HL-60 (cell line): ENCODE measurements at regions not wholly inside any gene's neighbourhood (a gene's known extent, or its start where the extent isn't known, plus 50 kb on each side); places are given as distances from the start of the nearest gene placed in this dataset.

Source experiments
- DNase-seq, 2 experiments: peaks; one replicate each; pipeline ENCODE4 v3.0.0-alpha.2; 2010 to 2020; ENCODE audit warnings: low read depth in 1 of 2, low spot score in 1 of 2
- H3K27ac ChIP-seq: fragments of 250-450 bp; sonication (Bioruptor Pico); replicated peaks from 2 replicates; pipeline ENCODE4 v1.5.1; 2020; ENCODE audit warnings: mild to moderate bottlenecking, moderate library complexity
- H3K27me3 ChIP-seq: fragments of 250-450 bp; sonication (Bioruptor Pico); 2 replicates; pipeline ENCODE4 v1.5.1; 2021; ENCODE audit warnings: mild to moderate bottlenecking, moderate library complexity; ENCODE audit not compliant: insufficient read depth, poor library complexity, severe bottlenecking
- H3K4me3 ChIP-seq: replicated peaks from 2 replicates; pipeline ENCODE4 v1.5.1; 2011; ENCODE audit warnings: mild to moderate bottlenecking, control low read depth, low read length; ENCODE audit not compliant: insufficient read depth
- GABPA ChIP-seq: IDR thresholded peaks from 2 replicates; pipeline ENCODE4 v1.6.1; 2012; ENCODE audit warnings: low read depth
- POLR2AphosphoS5 ChIP-seq: IDR thresholded peaks from 2 replicates; pipeline ENCODE4 v1.6.1; 2012; ENCODE audit warnings: low read depth
- REST ChIP-seq: IDR thresholded peaks from 2 replicates; pipeline ENCODE4 v1.6.1; 2012; ENCODE audit warnings: low read depth; ENCODE audit not compliant: insufficient replicate concordance
- SPI1 ChIP-seq: IDR thresholded peaks from 2 replicates; pipeline ENCODE4 v1.6.1; 2012; ENCODE audit warnings: low read depth, mild to moderate bottlenecking, borderline replicate concordance
- TF ChIP-seq, protein P1 (sequence below): IDR thresholded peaks from one replicate; pipeline ENCODE4 v1.5.1; 2011; ENCODE audit warnings: low read length, control low read depth, inconsistent platforms; ENCODE audit not compliant: insufficient read depth

DNA sequence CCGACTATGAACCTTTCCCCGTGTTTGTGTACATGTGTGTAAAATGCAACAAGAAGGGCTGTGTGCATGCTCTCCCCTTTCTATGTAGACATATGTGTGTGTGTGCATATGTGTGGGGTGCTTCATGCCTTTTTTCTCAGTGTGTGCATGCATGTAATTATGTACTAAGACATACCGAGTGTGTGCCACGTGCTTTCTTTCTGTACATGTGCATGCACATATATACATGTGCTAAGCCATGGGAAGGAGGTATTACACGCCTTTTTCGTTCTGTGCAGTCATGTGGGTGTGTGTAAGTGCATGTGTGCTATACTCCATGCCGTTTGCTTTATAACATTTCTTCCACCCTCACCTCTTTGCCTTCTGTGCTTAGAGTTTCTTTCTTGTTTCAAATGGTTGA lies 544.3 kb downstream of the TNS3 start:
- no peak for DNase-seq
- H3K4me3 ChIP-seq: no peak overlapping the region
- no peaks in the 10 kb centered on the region for H3K27me3 ChIP-seq
- no peak overlapping the region for H3K27ac ChIP-seq
- TF ChIP-seq GABPA: no peak
- TF ChIP-seq POLR2AphosphoS5: no peak
- TF ChIP-seq, protein P1, sequence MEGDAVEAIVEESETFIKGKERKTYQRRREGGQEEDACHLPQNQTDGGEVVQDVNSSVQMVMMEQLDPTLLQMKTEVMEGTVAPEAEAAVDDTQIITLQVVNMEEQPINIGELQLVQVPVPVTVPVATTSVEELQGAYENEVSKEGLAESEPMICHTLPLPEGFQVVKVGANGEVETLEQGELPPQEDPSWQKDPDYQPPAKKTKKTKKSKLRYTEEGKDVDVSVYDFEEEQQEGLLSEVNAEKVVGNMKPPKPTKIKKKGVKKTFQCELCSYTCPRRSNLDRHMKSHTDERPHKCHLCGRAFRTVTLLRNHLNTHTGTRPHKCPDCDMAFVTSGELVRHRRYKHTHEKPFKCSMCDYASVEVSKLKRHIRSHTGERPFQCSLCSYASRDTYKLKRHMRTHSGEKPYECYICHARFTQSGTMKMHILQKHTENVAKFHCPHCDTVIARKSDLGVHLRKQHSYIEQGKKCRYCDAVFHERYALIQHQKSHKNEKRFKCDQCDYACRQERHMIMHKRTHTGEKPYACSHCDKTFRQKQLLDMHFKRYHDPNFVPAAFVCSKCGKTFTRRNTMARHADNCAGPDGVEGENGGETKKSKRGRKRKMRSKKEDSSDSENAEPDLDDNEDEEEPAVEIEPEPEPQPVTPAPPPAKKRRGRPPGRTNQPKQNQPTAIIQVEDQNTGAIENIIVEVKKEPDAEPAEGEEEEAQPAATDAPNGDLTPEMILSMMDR: no peak
- TF ChIP-seq REST: no peak
- TF ChIP-seq SPI1: no peak

- Histone ChIP-seq H3K4me3 (no peak overlapping the region), H3K27me3 (no peaks in the 10 kb centered on the region), H3K27ac (no peak overlapping the region)
- TF ChIP-seq GABPA: no peak
- TF ChIP-seq SPI1: no peak
- TF ChIP-seq, protein P1: no peak
- no peak for TF ChIP-seq POLR2AphosphoS5
- no peak for DNase-seq
Measured at GRCh38 chr7:47036909-47037308, 545.0 kb downstream of the TNS3 start.

- DNase-seq: no peak
- no peak overlapping the region for H3K27ac ChIP-seq
- no peak for TF ChIP-seq POLR2AphosphoS5
- TF ChIP-seq, protein P1: no peak
Measured at GRCh38 chr7:47035522-47035921, 546.4 kb downstream of the TNS3 start.

DNA sequence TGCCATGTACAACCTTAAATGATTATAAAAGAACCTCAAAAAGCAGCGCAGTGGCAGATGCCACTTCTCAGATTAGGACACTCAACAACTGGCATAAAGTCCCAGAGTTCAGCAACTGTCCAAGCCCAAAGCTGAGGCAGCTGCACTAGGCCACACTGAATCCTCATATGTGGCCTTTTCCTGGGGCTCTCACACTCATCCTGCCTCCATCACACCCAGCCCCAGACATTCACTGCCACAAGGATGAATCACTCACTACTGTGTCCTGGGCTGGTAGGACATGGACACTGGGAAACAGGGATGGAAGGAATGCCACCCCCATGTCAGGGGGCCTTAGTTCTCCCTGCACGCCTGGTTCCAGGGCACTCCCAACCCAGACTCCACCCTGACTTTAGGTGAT lies 547.7 kb downstream of the TNS3 start:
- no peaks in the 10 kb centered on the region for H3K27me3 ChIP-seq
- TF ChIP-seq GABPA (no peak), REST (no peak), SPI1 (no peak), POLR2AphosphoS5 (no peak)
- TF ChIP-seq, protein P1: no peak
- no peak overlapping the region for H3K27ac ChIP-seq
- DNase-seq: no peak
- H3K4me3 ChIP-seq: no peak overlapping the region

More at GRCh38 chr7:47035522-47035921, 546.4 kb downstream of the TNS3 start:
- H3K27me3 ChIP-seq: no peaks in the 10 kb centered on the region
- H3K4me3 ChIP-seq: no peak overlapping the region
